Esophagus muscularis mucosa (tissue), 3 donors: ENCODE measurements at regions not wholly inside any gene's neighbourhood (a gene's known extent, or its start where the extent isn't known, plus 50 kb on each side); places are given as distances from the start of the nearest gene placed in this dataset.

Experiments used
- CTCF ChIP-seq, 3 experiments: fragments of 200-600 bp in 2 of 3; fragments of 450-650 bp in 1 of 3; sonication (generic) in 2 of 3; IDR thresholded peaks; one replicate each; pipeline ENCODE4 v1.5.1; 2017 to 2019; ENCODE audit warnings: antibody characterized with exemption in 3 of 3, mild to moderate bottlenecking in 2 of 3, moderate library complexity in 1 of 3
- POLR2A ChIP-seq: fragments of 450-650 bp; IDR thresholded peaks from one replicate; pipeline ENCODE4 v1.6.1; 2017; ENCODE audit warnings: antibody characterized with exemption, moderate library complexity, mild to moderate bottlenecking, low read depth

GRCh38 chr2:239574054-239574433 lies 173.2 kb upstream of the HDAC4 start:
- TF ChIP-seq CTCF (IDR thresholded peaks at IDR 0.05), result no peak
- TF ChIP-seq POLR2A, result no peak
